GM21717 (cell line): ENCODE measurements at regions not wholly inside any gene's neighbourhood (a gene's known extent, or its start where the extent isn't known, plus 50 kb on each side); places are given as distances from the start of the nearest gene placed in this dataset.

Source experiments
- ATAC-seq: cut with Tn5 transposase; IDR thresholded peaks from one replicate; pipeline ENCODE4 v1.9.1; 2021; ENCODE audit warnings: mild to moderate bottlenecking, moderate library complexity; ENCODE audit not compliant: unreplicated experiment

- ATAC-seq = no peak
Measured at GRCh38 chr1:37237948-37238347, 203.6 kb upstream of the GRIK3 start.

DNA sequence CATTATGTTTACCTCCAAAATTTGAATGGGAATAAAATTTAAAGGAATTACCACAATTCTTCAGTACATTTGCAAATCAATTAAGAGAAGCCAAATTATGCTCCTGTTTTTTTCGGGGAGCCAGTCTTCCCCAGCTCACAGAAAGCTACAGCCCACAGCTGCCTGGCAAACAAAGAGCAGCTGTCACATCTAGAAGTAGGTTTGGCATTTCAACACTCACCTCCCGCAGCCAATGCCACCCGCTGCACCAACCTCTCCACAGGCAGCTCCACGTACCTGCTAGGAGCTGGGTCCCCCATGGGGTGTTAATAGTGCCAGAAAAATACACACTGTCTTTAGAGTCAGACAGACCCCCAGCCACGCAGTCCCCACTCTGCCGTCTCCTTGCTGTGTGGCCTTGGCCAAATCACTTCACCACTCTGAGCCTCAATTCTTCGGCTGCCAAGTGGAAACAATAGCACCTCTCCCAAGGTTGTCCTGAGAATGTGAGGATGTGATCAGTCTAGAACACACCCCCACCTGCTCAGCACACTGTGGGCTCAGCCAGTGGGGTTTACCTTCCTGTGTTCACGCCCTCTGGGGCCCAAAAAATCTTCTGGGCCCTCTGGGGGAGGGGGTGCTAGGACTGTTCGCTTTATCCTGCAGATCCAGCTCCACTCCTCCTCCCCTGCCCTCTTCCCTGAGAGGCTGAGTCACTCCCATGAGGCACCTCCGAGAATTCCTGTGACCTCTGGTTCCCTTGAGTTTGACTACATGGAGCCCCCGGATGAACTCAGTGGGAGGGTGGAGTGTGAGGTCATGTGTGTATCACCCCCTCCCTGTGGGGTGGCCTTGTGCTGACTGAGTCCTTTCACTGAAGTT, 204.3 kb upstream of the GRIK3 start:
- ATAC-seq = no peak

GRCh38 chr1:37239225-37239740, 205.0 kb upstream of the GRIK3 start:
- no peak for ATAC-seq

DNA sequence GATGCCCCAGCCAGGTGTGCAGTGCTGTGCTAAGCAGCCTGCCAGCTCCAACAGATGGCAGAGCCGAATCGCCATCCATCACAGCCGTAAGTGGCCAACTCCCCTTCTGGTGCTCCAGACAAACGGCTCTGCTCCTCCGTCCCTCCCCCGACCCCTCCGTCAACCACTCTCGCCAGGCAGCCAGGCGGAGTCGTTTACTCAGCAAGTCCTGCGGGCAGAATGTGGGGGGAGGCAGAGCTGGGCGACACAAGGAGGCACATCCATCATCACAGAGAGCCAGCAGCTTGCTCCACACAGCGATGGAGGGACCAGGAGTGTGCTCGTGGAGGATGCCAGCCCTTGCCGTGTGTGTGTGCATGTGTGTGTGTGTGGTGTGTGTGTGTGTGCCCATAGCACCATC, 206.6 kb upstream of the GRIK3 start:
- ATAC-seq = no peak

DNA sequence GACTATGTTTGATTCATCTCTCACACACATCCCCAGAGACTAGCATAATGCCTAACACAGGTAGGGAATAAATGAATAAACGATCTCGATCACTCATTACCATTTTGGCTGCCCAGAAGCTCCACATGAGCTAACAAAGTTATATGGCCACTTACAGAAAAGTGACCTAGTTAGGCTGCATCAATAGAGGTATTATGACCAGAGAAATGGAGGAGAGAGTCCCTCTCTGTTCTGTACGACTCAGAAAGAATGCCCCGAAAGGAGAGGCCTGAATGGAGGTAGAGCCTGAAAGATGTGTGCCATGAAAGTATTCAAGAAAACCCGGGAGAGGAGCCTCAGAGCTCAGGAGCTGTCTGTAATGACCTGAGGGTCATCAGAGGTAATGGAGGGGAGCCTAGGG, 208.2 kb upstream of the GRIK3 start:
- no peak for ATAC-seq

DNA sequence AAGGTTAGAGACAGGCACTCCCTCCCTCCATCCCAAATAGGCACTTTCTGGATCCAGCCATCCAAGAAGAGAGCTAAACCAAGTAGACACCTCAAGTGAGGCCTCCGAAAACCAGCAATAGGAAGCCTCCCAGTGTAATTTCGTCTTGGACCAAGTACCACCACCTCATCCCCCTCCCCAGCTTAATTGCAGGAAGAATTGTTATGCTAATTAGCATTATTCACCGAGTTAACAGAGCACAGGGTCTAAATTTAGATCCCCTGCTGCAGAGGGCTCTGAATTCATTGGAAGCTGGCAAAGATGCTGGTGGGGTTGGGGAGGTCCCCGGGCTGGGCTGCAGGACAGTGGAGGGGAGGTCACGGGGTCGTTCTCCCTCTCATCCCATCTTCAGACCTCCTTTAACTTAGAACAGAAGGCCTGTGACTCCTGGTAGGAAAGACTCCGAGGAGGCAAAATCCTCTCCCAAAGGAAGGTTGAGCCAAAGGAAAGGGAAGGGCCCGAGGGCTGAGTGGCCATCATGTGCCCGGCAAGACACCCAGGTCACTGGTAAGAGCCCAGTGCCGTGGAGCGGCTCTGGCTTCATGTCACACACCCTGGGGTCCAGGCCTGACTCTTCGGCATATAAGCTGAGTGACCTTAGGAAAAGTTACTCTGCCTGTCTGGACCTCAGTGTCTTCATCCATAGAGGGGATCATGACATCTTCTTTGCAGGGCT, 209.2 kb upstream of the GRIK3 start:
- ATAC-seq = no peak

GRCh38 chr1:37244083-37244480, 209.8 kb upstream of the GRIK3 start:
- no peak for ATAC-seq

DNA sequence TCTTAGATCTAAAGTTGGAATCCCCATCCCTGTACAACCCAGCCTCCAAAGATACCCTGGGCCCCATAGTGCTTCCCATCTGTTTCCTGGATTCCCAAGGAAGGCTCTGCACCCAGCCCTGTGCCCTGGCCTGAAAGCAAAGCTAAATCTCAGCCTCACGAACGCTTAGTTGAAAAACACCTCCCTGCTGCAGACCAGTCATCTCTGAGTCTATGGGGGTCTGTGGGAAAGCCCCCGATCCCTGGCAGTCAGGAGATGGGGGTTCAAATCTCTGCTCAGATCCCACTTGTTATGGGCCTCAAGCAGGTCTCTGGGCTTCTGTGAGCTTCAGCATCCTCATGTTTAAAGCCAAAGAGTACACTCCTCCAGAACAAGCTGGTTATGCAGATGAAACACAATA, 210.5 kb upstream of the GRIK3 start:
- no peak for ATAC-seq

GRCh38 chr1:37246631-37247030, 212.3 kb upstream of the GRIK3 start:
- no peak for ATAC-seq

DNA sequence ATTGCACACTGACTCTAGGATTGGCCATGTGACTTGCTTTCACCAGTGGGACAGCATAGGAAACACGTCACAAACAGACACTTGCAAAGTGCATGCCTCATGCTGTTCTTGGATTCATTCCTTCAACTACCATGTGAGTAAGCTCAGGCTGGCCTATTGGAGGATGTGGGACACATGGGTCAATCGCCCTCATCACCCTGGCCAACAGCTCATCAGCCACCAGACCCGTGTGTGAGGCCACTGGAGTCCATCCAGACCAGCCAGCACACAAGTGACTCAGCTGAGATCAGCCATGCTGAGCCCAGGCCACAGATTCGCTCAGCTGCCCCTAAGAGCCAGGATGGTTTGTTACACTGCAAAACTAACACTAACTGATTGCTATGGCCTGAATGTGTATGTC, 216.1 kb upstream of the GRIK3 start:
- ATAC-seq = no peak

DNA sequence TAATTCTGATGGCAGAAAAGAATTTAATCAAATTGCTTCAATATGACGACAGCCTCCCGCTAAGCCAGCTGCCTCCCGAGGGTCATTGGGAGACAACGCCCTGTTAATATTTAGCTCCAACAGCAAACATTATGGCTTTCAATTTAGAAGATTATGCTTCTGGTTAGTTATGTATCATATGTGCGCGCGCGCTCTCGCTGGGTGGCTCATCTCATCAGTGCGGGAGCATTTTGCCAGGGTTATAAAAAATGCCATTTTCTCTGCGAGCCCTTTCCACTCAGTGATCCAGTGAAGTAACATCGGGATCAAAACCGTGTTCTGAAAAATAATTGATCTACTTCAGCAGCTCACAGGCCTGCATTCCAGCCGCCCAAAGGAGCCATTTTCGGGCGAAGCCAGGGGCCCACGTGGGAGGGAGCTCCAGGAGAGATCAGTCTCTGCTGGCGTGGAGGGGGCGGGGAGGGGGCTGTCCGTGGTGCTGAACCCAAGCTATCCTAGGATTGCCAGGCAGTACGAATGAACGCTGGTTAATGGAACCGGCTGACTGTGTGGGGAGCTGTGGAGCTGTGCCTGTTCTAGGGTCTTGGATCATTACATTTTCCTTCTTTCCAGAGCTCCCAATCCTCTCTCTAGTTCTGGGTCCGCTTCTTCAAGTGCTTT, 219.1 kb upstream of the ZC3H12A start:
- no peak for ATAC-seq

DNA sequence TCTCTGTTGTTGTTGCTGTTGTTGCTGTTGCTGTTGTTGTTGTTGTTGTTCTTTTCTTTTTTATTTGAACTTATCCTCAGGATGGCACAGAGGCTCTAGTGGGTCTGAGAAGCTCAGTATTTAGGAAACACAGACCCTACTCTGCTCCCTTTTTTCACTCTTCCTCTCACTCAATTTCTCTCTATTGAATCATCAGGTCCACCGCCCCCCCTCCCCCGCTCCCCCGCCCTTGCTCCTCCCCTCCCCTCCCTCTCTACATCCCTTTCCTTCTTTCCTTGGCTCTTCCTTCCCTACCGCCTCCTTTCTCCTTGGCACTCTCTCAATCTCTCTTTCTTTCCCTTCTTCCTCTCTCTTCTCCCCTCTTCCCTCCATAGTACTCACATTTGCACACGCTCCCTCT, 218.5 kb upstream of the ZC3H12A start:
- ATAC-seq = no peak

GRCh38 chr1:37257646-37258045, 216.7 kb upstream of the ZC3H12A start:
- no peak for ATAC-seq

DNA sequence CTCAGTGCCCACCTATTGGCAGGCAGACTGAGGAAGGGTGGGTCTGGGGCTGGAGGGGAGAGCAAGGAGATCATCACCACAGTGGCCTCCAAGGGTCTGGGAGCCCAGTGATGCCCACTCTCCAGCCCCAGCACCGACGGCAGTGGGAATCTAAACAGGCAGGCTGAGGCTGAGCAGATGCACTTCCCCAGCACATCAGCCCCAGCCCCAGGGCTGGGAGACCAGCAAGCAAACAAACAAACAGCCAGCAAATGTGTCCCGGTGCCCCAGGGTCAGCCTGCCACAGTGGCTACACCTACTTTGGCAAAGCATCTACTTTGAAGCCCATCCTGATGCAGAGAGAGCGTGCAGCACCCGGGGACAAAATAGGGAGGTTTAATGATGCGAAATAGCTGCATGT, 216.3 kb upstream of the ZC3H12A start:
- ATAC-seq = no peak

GRCh38 chr1:37259019-37259418, 215.4 kb upstream of the ZC3H12A start:
- no peak for ATAC-seq

- no peak for ATAC-seq
Measured at GRCh38 chr1:37261129-37261528, 213.3 kb upstream of the ZC3H12A start.

DNA sequence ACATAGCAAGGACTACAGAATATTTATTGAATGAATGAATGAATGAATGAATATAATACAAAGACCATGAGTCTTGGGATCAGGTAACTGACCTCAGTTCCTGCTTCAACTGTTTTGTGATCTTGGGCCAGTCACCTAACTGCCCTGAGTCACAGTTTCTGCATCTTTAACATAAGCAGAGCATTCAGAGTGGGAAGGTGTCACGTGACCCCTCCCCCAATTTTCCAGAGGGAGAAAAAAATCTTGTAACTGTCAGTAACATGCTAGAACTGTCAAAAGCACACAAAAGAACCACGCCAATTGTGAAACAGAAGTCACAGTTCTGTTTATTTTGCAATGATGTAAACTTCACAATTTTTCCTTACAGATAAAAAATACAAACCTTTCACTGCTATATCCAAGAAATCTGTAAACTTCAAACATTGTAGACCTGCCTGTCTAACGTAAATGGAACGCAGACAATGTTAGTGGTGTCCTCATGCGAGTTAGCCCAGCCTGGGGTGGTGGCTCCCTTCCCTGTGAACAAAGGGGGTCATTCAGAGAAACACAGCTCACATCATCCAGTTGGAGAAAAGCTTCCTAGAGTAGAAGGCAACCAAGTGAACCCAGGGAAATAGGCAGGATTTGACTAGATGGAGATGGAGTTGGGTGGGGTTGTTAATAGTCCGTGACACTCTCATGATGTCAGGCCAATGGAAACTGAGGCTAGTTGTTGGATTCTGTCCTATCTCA, 211.8 kb upstream of the ZC3H12A start:
- no peak for ATAC-seq

GRCh38 chr1:37265156-37265555, 209.2 kb upstream of the ZC3H12A start:
- ATAC-seq = no peak

DNA sequence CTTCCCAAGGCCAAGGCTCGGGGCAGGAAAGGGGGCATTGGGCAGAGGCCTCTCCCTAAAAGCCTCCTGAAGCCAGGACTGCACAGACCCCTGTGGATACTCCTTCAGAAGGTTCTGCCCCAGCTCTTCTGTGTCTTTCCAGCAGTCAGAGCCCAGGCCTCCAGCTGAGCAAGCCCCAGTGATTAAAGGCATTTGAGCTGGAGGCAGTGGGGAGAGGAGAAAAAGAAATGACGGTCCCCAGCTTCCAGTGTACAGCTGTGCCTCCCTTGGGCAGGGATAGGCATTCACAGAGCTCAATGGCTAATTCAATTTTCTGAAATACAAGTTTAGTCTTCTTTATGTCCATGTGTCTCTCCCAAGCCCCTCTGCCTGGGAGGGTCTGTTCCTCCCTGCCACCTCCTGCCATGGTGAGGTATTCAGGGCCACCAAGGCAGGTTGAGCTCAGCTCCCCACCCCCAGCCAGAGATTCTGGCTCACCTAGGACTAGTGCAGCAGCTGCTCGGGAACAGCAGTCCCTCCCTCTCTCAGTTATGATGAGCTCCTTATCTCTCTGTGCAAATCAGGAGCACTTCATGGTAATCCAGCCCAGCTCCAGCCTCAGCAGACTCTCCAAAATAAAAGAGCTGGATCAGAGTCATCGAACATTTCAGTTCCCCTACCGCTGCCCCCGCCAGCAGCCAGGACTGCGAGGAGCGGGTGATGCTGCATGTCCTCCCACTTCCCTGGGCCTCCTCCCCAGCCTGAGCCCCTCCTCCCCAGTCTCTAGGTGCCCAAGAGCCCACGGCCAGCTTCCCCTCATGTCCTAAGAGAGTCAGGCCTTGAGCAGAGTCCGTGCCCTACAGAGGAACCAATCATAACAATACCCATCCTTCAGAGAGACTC, 208.4 kb upstream of the ZC3H12A start:
- no peak for ATAC-seq
